Spleen (tissue), 11 donors: ENCODE measurements at regions not wholly inside any gene's neighbourhood (a gene's known extent, or its start where the extent isn't known, plus 50 kb on each side); places are given as distances from the start of the nearest gene placed in this dataset.

ENCODE experiments used
- DNase-seq: peaks from one replicate; pipeline ENCODE4 v3.0.0-alpha.2; 2020
- H3K27ac ChIP-seq, 8 donors: fragments of 200-600 bp; sonication (generic) in 7 of 8; 1 replicate in 4 of 8; 2 replicates in 4 of 8; pipeline versions ENCODE4 v1.5.0 to v1.8.0; 2016 to 2021; ENCODE audit warnings: inconsistent platforms in 4 of 8, mild to moderate bottlenecking in 4 of 8, moderate library complexity in 1 of 8
- H3K27me3 ChIP-seq, 7 donors: fragments of 200-600 bp; sonication (generic) in 6 of 7; replicated peaks in 1 of 7; 1 replicate in 4 of 7; 2 replicates in 3 of 7; pipeline versions ENCODE4 v1.5.0 to v1.8.0; 2016 to 2021; ENCODE audit warnings: inconsistent platforms in 3 of 7, mild to moderate bottlenecking in 1 of 7
- H3K36me3 ChIP-seq, 6 donors: fragments of 200-600 bp; sonication (generic) in 5 of 6; 1 replicate in 4 of 6; 2 replicates in 2 of 6; pipeline versions ENCODE4 v1.5.0 to v1.8.0; 2016 to 2021; ENCODE audit warnings: inconsistent platforms in 2 of 6
- H3K4me1 ChIP-seq, 6 donors: fragments of 200-600 bp; sonication (generic) in 5 of 6; 1 replicate in 3 of 6; 2 replicates in 3 of 6; pipeline versions ENCODE4 v1.5.0 to v1.8.0; 2016 to 2021; ENCODE audit warnings: inconsistent platforms in 3 of 6
- H3K4me3 ChIP-seq, 8 donors: fragments of 200-600 bp; sonication (generic) in 7 of 8; 1 replicate in 4 of 8; 2 replicates in 4 of 8; pipeline versions ENCODE4 v1.5.0 to v1.8.0; 2016 to 2021; ENCODE audit warnings: inconsistent platforms in 4 of 8, mild to moderate bottlenecking in 4 of 8, moderate library complexity in 2 of 8
- H3K9me3 ChIP-seq, 8 donors: fragments of 200-600 bp; sonication (generic) in 7 of 8; 1 replicate in 4 of 8; 2 replicates in 4 of 8; pipeline versions ENCODE4 v1.5.0 to v1.8.0; 2016 to 2021; ENCODE audit warnings: inconsistent platforms in 4 of 8
- CTCF ChIP-seq, 11 experiments: fragments of 200-600 bp in 7 of 11; fragments of 450-650 bp in 4 of 11; sonication (generic) in 4 of 11; IDR thresholded peaks in 8 of 11; conservative IDR thresholded peaks in 3 of 11; 1 replicate in 7 of 11; 2 replicates in 4 of 11; pipeline versions ENCODE4 v1.4.0 to v1.8.0; 2016 to 2021; ENCODE audit warnings: antibody characterized with exemption in 11 of 11, inconsistent platforms in 4 of 11, mild to moderate bottlenecking in 1 of 11
- POLR2A ChIP-seq, 3 donors: fragments of 450-650 bp; IDR thresholded peaks; one replicate each; pipeline ENCODE4 v1.5.1; 2017; ENCODE audit warnings: antibody characterized with exemption in 3 of 3, mild to moderate bottlenecking in 1 of 3
- POLR2AphosphoS5 ChIP-seq, 3 donors: sonication (generic); formaldehyde crosslinking; IDR thresholded peaks; one replicate each; pipeline ENCODE4 v1.5.1; 2017; ENCODE audit warnings: antibody characterized with exemption in 3 of 3
- WGBS, 5 donors: extraction: QIAGEN DNeasy Blood & Tissue Kit in 3 of 5; methylation state at CpG; one replicate each; pipeline versions ENCODE4 v1.1.5 to v1.1.7; 2013 to 2018; 5-methylcytosine and 5-hydroxymethylcytosine counted together
- intact Hi-C: fragments of 100-400 bp; cut with DNase I; formaldehyde crosslinking; loops from one replicate; pipeline ENCODE4 v1.15.0; 2023; ENCODE audit warnings: low total_unique reads
- donor health status: healthy with polysubstance abuse.
- donor health status: DM: no; HTN: no; CAD: no; lungs with moderate emphysema.
- donor health status: DM: no; HTN: no; CAD: no.
- donor health status: Bipolar disorder and iron deficiency.
- donor health status: healthy.
- donor health status: DM: no; HTN: no; CAD: no.
- donor health status: DM: yes; HTN: yes; CAD: no.

DNA sequence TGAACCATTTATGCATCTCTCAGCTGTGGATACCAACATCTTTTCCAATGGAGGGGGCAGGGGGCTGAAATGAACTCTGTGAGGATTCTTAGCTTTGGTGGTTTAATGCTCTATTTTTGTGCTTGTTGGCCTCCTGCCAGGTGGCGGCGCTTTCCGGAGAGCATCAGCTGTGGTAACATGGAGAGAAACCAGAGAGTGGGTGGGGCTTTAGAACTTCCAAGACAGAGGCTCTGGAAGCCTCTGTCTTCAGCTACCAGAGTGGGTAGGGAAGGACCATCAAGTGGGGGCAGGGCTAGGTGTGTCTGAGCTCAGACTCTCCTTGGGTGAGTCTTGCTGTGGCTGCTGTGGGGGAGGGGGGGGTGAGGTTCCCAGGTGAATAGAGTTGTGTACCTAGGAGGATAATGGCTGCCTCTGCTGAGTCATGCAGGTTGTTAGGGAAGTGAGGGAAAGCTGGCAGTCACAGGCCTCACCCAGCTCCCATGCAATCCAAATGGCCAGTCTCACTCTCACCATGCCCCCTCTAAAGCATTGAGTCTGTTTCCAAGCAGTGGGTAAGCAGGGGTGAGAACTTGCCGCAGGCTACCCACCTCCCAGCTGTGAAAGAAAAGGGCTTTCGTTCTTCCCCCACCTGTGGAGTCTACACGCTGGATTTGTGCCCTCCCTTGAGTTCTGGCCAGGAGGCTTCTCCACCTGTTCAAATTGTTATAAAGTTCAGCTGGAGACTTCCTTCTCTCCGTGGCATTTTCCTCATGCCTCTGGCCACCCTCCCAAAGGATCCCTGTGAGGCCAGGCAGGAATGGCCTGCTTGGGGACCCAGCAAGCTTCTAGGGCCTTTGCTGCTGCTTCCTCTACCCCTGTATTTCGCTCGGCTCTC is 527.0 kb downstream of the NEBL start:
- Histone ChIP-seq H3K27me3 (no peaks in the 10 kb centered on the region), H3K27ac (no peak overlapping the region), H3K36me3 (no peaks in the 10 kb centered on the region), H3K4me1 (no peaks in the 10 kb centered on the region), H3K4me3 (no peak overlapping the region), H3K9me3 (peaks cover 0 to 25% (median 0%) of the 10 kb centered on the region in 8 donors)
- WGBS, 5 donors, result 84 to 92% (median 86%) methylated on average over 9 of the region's 9 CpGs
- DNase-seq, result no peak
- intact Hi-C loops, result no loop called here
- TF ChIP-seq POLR2A (IDR thresholded peaks at IDR 0.05), result no peak
- no peak for TF ChIP-seq CTCF (IDR thresholded peaks at IDR 0.05 in 8 of 11, conservative IDR thresholded peaks at IDR 0.05 in 3 of 11)
- no peak for TF ChIP-seq POLR2AphosphoS5 (IDR thresholded peaks at IDR 0.05)

- no peak overlapping the region for H3K4me3 ChIP-seq
- no peaks in the 10 kb centered on the region for H3K4me1 ChIP-seq
- no peak for TF ChIP-seq POLR2A (IDR thresholded peaks at IDR 0.05)
- TF ChIP-seq CTCF (IDR thresholded peaks at IDR 0.05 in 8 of 11, conservative IDR thresholded peaks at IDR 0.05 in 3 of 11), result no peak
- TF ChIP-seq POLR2AphosphoS5 (IDR thresholded peaks at IDR 0.05), result no peak
- no peak overlapping the region for H3K27ac ChIP-seq
- no peak for DNase-seq
- peaks cover 0 to 14% (median 0%) of the 10 kb centered on the region in 8 donors for H3K9me3 ChIP-seq
- H3K36me3 ChIP-seq, result no peaks in the 10 kb centered on the region
- intact Hi-C loops, result no loop called here
- H3K27me3 ChIP-seq, result no peaks in the 10 kb centered on the region
These were observed 533.4 kb downstream of the NEBL start for GRCh38 chr10:20363684-20364083.

GRCh38 chr10:20355915-20356314 is 539.7 kb downstream of the PLXDC2 start:
- WGBS, 5 donors, result 67 to 88% (median 71%) methylated on average over 4 of the region's 4 CpGs
- Histone ChIP-seq H3K4me1 (no peaks in the 10 kb centered on the region), H3K9me3 (peaks cover 0 to 16% (median 7%) of the 10 kb centered on the region in 8 donors), H3K27me3 (no peaks in the 10 kb centered on the region), H3K27ac (no peak overlapping the region), H3K36me3 (no peaks in the 10 kb centered on the region), H3K4me3 (no peak overlapping the region)
- DNase-seq, result no peak
- TF ChIP-seq POLR2AphosphoS5 (IDR thresholded peaks at IDR 0.05) (no peak), POLR2A (IDR thresholded peaks at IDR 0.05) (no peak), CTCF (IDR thresholded peaks at IDR 0.05 in 8 of 11, conservative IDR thresholded peaks at IDR 0.05 in 3 of 11) (no peak)
- intact Hi-C loops, result no loop called here

DNA sequence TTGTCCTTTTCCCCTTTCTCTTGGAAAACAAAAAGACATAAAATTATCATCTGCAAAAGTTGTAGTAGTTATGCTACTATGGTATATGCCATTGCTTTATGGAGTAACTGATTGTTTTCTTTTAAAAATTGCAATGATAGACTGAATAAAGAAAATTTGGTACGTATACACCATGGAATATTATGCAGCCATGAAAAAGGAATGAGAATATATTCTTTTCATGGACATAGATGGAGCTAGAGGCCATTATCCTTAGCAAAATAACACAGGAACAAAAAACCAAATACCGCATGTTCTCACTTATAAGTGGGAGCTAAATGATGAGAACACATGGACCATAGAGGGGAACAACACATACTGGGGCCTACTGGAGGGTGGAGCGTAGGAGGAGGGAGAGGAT is 538.8 kb downstream of the PLXDC2 start:
- WGBS, 5 donors, result 62 to 92% (median 76%) methylated on average over 3 of the region's 3 CpGs
- Histone ChIP-seq H3K4me3 (no peak overlapping the region), H3K27me3 (no peaks in the 10 kb centered on the region), H3K36me3 (no peaks in the 10 kb centered on the region), H3K27ac (no peak overlapping the region), H3K9me3 (peaks cover 0 to 16% (median 7%) of the 10 kb centered on the region in 8 donors), H3K4me1 (no peaks in the 10 kb centered on the region)
- DNase-seq, result no peak
- intact Hi-C loops, result no loop called here
- TF ChIP-seq POLR2AphosphoS5 (IDR thresholded peaks at IDR 0.05), result no peak
- no peak for TF ChIP-seq POLR2A (IDR thresholded peaks at IDR 0.05)
- no peak for TF ChIP-seq CTCF (IDR thresholded peaks at IDR 0.05 in 8 of 11, conservative IDR thresholded peaks at IDR 0.05 in 3 of 11)
